Heart left ventricle (tissue), 16 donors: ENCODE measurements at regions not wholly inside any gene's neighbourhood (a gene's known extent, or its start where the extent isn't known, plus 50 kb on each side); places are given as distances from the start of the nearest gene placed in this dataset.
"Not testable (repeated sequence)": the region's sequence is repeated elsewhere in the genome, so short reads cannot be mapped to it uniquely, and the experiment has no call there.

Experiments used
- ATAC-seq, 4 donors: fragments of 200-7000 bp; cut with Tn5 transposase; one replicate each; pipeline ENCODE4 v1.9.1; 2020 to 2022; ENCODE audit warnings: moderate library complexity in 4 of 4, mild to moderate bottlenecking in 3 of 4, moderate number of reproducible peaks in 1 of 4
- DNase-seq, 5 donors: peaks; one replicate each; pipeline ENCODE4 v3.0.0-alpha.2; 2020
- H3K27ac ChIP-seq, 12 donors: fragments of 200-600 bp; sonication (generic) in 4 of 12; one replicate each; pipeline versions ENCODE4 v1.5.0 to v1.8.0; 2016 to 2022; ENCODE audit warnings: mild to moderate bottlenecking in 2 of 12
- H3K27me3 ChIP-seq, 9 donors: fragments of 200-600 bp; sonication (generic) in 2 of 9; one replicate each; pipeline versions ENCODE4 v1.5.1 to v1.8.0; 2016 to 2022; ENCODE audit warnings: mild to moderate bottlenecking in 3 of 9
- H3K36me3 ChIP-seq, 9 donors: fragments of 200-600 bp; sonication (generic) in 2 of 9; one replicate each; pipeline versions ENCODE4 v1.5.0 to v1.8.0; 2018 to 2022; ENCODE audit warnings: mild to moderate bottlenecking in 2 of 9
- H3K4me1 ChIP-seq, 12 donors: fragments of 200-600 bp; sonication (generic) in 4 of 12; one replicate each; pipeline versions ENCODE4 v1.5.0 to v1.8.0; 2016 to 2022; ENCODE audit warnings: mild to moderate bottlenecking in 3 of 12
- H3K4me3 ChIP-seq, 12 donors: fragments of 200-600 bp; sonication (generic) in 4 of 12; one replicate each; pipeline versions ENCODE4 v1.5.0 to v1.8.0; 2017 to 2022; ENCODE audit warnings: mild to moderate bottlenecking in 9 of 12, moderate library complexity in 4 of 12
- H3K9me3 ChIP-seq, 12 donors: fragments of 200-600 bp; sonication (generic) in 4 of 12; one replicate each; pipeline versions ENCODE4 v1.5.0 to v1.8.0; 2016 to 2022; ENCODE audit warnings: mild to moderate bottlenecking in 1 of 12
- CTCF ChIP-seq, 12 donors: fragments of 200-600 bp; sonication (generic) in 4 of 12; IDR thresholded peaks; one replicate each; pipeline versions ENCODE4 v1.5.0 to v1.8.0; 2018 to 2022; ENCODE audit warnings: antibody characterized with exemption in 12 of 12, mild to moderate bottlenecking in 5 of 12
- POLR2A ChIP-seq, 2 donors: fragments of 450-650 bp; IDR thresholded peaks; one replicate each; pipeline ENCODE4 v1.6.1; 2017; ENCODE audit warnings: antibody characterized with exemption in 2 of 2, mild to moderate bottlenecking in 2 of 2, moderate library complexity in 2 of 2
- WGBS, 4 donors: extraction: QIAGEN DNeasy Blood & Tissue Kit in 2 of 4; methylation state at CpG; one replicate each; pipeline versions ENCODE4 v1.1.5 to v1.1.7; 2013 to 2018; 5-methylcytosine and 5-hydroxymethylcytosine counted together
- intact Hi-C, 10 donors: fragments of 100-400 bp; cut with DNase I; formaldehyde crosslinking; loops; one replicate each; pipeline versions ENCODE4 v1.11.1 to v1.14.2; 2022
- donor health status: ischemic (EF 13 %, LVEDD 7.1; RV severe dilation, severe dysfunction).
- donor health status: healthy with polysubstance abuse.
- donor health status: DM: no; HTN: yes; CAD: no.
- donor health status: DM: no; HTN: no; CAD: no.
- donor health status: ischemic (EF 25% LVEDD 6.9; RV normal size, moderate dysfunction).
- donor health status: ischemic (EF 25% LVEDD 5.7; RV mildly dilated, moderate dysfunction).
- donor health status: healthy.
- donor health status: DM: yes; HTN: yes; CAD: no.
- donor health status: ischemic (EF 35%, LVEDD 5.7; RV mildly dilated, moderate dysfunction).
- donor health status: nonischemic (EF 11% LVEDD 7.7; RV severe dilation, severe dysfunction).
- donor health status: DM: yes; HTN: yes; CAD: no.
- donor health status: PGD.
- donor health status: ischemic (EF 29% LVEDD 5.4; RV normal size, mild dysfunction).
- donor health status: nonischemic (EF 23%, LVEDD 6.1; RV moderate dilation, normal function).

- DNase-seq: no peak
- H3K27me3 ChIP-seq: no peaks in the 10 kb centered on the region
- ATAC-seq: no peak
- TF ChIP-seq CTCF (IDR thresholded peaks at IDR 0.05) (no peak), POLR2A (IDR thresholded peaks at IDR 0.05) (no peak)
- no peaks in the 10 kb centered on the region for H3K4me1 ChIP-seq
- no peak overlapping the region for H3K4me3 ChIP-seq
- no peak overlapping the region for H3K27ac ChIP-seq
- H3K9me3 ChIP-seq: peaks cover 0 to 81% (median 31%) of the 10 kb centered on the region in 12 donors
- WGBS, 4 donors: 81 to 93% (median 86%) methylated on average over 1 of the region's 1 CpG
- intact Hi-C loops: no loop called here
- no peaks in the 10 kb centered on the region for H3K36me3 ChIP-seq
These were observed 398.3 kb upstream of the CHRM2 start for GRCh38 chr7:136470179-136470578.

- WGBS, 4 donors: 80 to 87% (median 86%) methylated on average over 3 of the region's 3 CpGs
These were observed 415.5 kb upstream of the CHRM2 start for GRCh38 chr7:136452949-136453348.

GRCh38 chr7:136446751-136447150 is 421.7 kb upstream of the CHRM2 start:
- Histone ChIP-seq H3K9me3 (peaks cover 0 to 10% (median 0%) of the 10 kb centered on the region in 12 donors), H3K27me3 (no peaks in the 10 kb centered on the region), H3K27ac (no peak overlapping the region), H3K4me3 (no peak overlapping the region), H3K36me3 (no peaks in the 10 kb centered on the region), H3K4me1 (no peaks in the 10 kb centered on the region)
- DNase-seq (no peak), ATAC-seq (no peak)
- intact Hi-C loops: no loop called here
- TF ChIP-seq CTCF (IDR thresholded peaks at IDR 0.05): no peak
- no peak for TF ChIP-seq POLR2A (IDR thresholded peaks at IDR 0.05)

More at GRCh38 chr7:136452949-136453348, 415.5 kb upstream of the CHRM2 start:
- H3K27ac ChIP-seq: no peak overlapping the region
- no peaks in the 10 kb centered on the region for H3K36me3 ChIP-seq
- no peak for ATAC-seq
- DNase-seq: no peak
- H3K9me3 ChIP-seq: peaks cover 0 to 17% (median 0%) of the 10 kb centered on the region in 12 donors
- no peak overlapping the region for H3K4me3 ChIP-seq
- H3K27me3 ChIP-seq: no peaks in the 10 kb centered on the region
- TF ChIP-seq CTCF (IDR thresholded peaks at IDR 0.05) (no peak), POLR2A (IDR thresholded peaks at IDR 0.05) (no peak)
- H3K4me1 ChIP-seq: no peaks in the 10 kb centered on the region
- intact Hi-C loops: no loop called here

GRCh38 chr7:136441835-136442234 is 426.6 kb upstream of the CHRM2 start:
- ATAC-seq (no peak), DNase-seq (no peak)
- Histone ChIP-seq H3K36me3 (no peaks in the 10 kb centered on the region), H3K27ac (no peak overlapping the region), H3K4me3 (no peak overlapping the region), H3K4me1 (no peaks in the 10 kb centered on the region), H3K9me3 (no peaks in the 10 kb centered on the region), H3K27me3 (no peaks in the 10 kb centered on the region)
- intact Hi-C loops: no loop called here
- TF ChIP-seq POLR2A (IDR thresholded peaks at IDR 0.05) (no peak), CTCF (IDR thresholded peaks at IDR 0.05) (no peak)
- WGBS, 4 donors: 76 to 88% (median 86%) methylated on average over 3 of the region's 3 CpGs

GRCh38 chr7:136431736-136432135 is 436.7 kb upstream of the CHRM2 start:
- ATAC-seq, H3K36me3 ChIP-seq, H3K27me3 ChIP-seq, DNase-seq, H3K9me3 ChIP-seq, H3K27ac ChIP-seq, H3K4me3 ChIP-seq, intact Hi-C loops, H3K4me1 ChIP-seq: not testable (repeated sequence)
- WGBS, 4 donors: 83 to 95% (median 86%) methylated on average over 2 to 3 of the region's 3 CpGs
